Type B pancreatic cell (in vitro differentiated cells): ENCODE measurements at regions not wholly inside any gene's neighbourhood (a gene's known extent, or its start where the extent isn't known, plus 50 kb on each side); places are given as distances from the start of the nearest gene placed in this dataset.

Experiments
- DNase-seq: peaks from one replicate; pipeline ENCODE4 v3.0.0; 2021; ENCODE audit warnings: mixed read lengths; ENCODE audit not compliant: unreplicated experiment; ENCODE audit errors: extremely low spot score
- H3K27ac Mint-ChIP-seq: 2 replicates; pipeline ENCODE4 v1.8.0; 2021; ENCODE audit warnings: mild to moderate bottlenecking, mixed read lengths
- H3K27me3 Mint-ChIP-seq: 2 replicates; pipeline ENCODE4 v1.8.0; 2021; ENCODE audit warnings: mixed read lengths
- H3K36me3 Mint-ChIP-seq: 2 replicates; pipeline ENCODE4 v1.8.0; 2021; ENCODE audit warnings: mixed read lengths
- H3K4me1 Mint-ChIP-seq: one replicate; pipeline ENCODE4 v1.8.0; 2021; ENCODE audit warnings: mixed read lengths; ENCODE audit not compliant: unreplicated experiment
- H3K4me3 Mint-ChIP-seq: 2 replicates; pipeline ENCODE4 v1.8.0; 2021; ENCODE audit warnings: mild to moderate bottlenecking, mixed read lengths
- H3K9me3 Mint-ChIP-seq: 2 replicates; pipeline ENCODE4 v1.8.0; 2021; ENCODE audit warnings: mixed read lengths
- CTCF ChIP-seq: fragments of 200-600 bp; sonication (generic); conservative IDR thresholded peaks from 2 replicates; pipeline ENCODE4 v1.5.0; 2021; ENCODE audit warnings: antibody characterized with exemption, mild to moderate bottlenecking

- no peak for TF ChIP-seq CTCF
- Mint-ChIP-seq H3K9me3 (no peaks in the 10 kb centered on the region), H3K36me3 (no peaks in the 10 kb centered on the region), H3K27me3 (no peaks in the 10 kb centered on the region), H3K4me3 (no peak overlapping the region), H3K4me1 (peaks cover 7% of the 10 kb centered on the region), H3K27ac (no peak overlapping the region)
- no peak for DNase-seq
Measured at GRCh38 chr7:41540601-41541000, 162.3 kb downstream of the INHBA start.

GRCh38 chr7:41538810-41539724, 163.8 kb downstream of the INHBA start:
- Mint-ChIP-seq H3K9me3 (no peaks in the 10 kb centered on the region), H3K36me3 (no peaks in the 10 kb centered on the region), H3K27ac (no peak overlapping the region), H3K4me3 (no peak overlapping the region), H3K4me1 (peaks cover 7% of the 10 kb centered on the region), H3K27me3 (no peaks in the 10 kb centered on the region)
- no peak for DNase-seq
- TF ChIP-seq CTCF, result no peak

GRCh38 chr7:41536873-41537665, 165.8 kb downstream of the INHBA start:
- DNase-seq, result no peak
- Mint-ChIP-seq H3K27ac (no peak overlapping the region), H3K9me3 (no peaks in the 10 kb centered on the region), H3K4me1 (peaks cover 7% of the 10 kb centered on the region), H3K36me3 (no peaks in the 10 kb centered on the region), H3K4me3 (no peak overlapping the region), H3K27me3 (no peaks in the 10 kb centered on the region)
- no peak for TF ChIP-seq CTCF

GRCh38 chr7:41536122-41536872, 166.6 kb downstream of the INHBA start:
- no peak overlapping the region for H3K4me3 Mint-ChIP-seq
- H3K4me1 Mint-ChIP-seq, result peaks cover 7% of the 10 kb centered on the region
- H3K9me3 Mint-ChIP-seq, result no peaks in the 10 kb centered on the region
- no peak for DNase-seq
- no peaks in the 10 kb centered on the region for H3K27me3 Mint-ChIP-seq
- no peaks in the 10 kb centered on the region for H3K36me3 Mint-ChIP-seq
- H3K27ac Mint-ChIP-seq, result no peak overlapping the region
- TF ChIP-seq CTCF, result no peak

GRCh38 chr7:41529831-41530230, 173.1 kb downstream of the INHBA start:
- Mint-ChIP-seq H3K27ac (no peak overlapping the region), H3K27me3 (no peaks in the 10 kb centered on the region), H3K4me1 (no peaks in the 10 kb centered on the region), H3K36me3 (no peaks in the 10 kb centered on the region), H3K9me3 (no peaks in the 10 kb centered on the region), H3K4me3 (no peak overlapping the region)
- TF ChIP-seq CTCF, result no peak
- no peak for DNase-seq
